Effector CD4-positive, alpha-beta T cell (primary cell): ENCODE measurements at regions not wholly inside any gene's neighbourhood (a gene's known extent, or its start where the extent isn't known, plus 50 kb on each side); places are given as distances from the start of the nearest gene placed in this dataset.

Experiments
- DNase-seq: peaks from one replicate; pipeline ENCODE4 v3.0.0-alpha.2; 2020

GRCh38 chr6:163630572-163630971, 216.1 kb downstream of the QKI start:
- no peak for DNase-seq

- DNase-seq: no peak
Measured at GRCh38 chr6:163630096-163630495, 215.6 kb downstream of the QKI start.
